Panc1 (cell line): ENCODE measurements at regions not wholly inside any gene's neighbourhood (a gene's known extent, or its start where the extent isn't known, plus 50 kb on each side); places are given as distances from the start of the nearest gene placed in this dataset.

ENCODE experiments used
- CTCF ChIP-seq: fragments of 450-650 bp; IDR thresholded peaks from 2 replicates; pipeline ENCODE4 v1.5.1; 2017; ENCODE audit warnings: mild to moderate bottlenecking
- POLR2AphosphoS5 ChIP-seq: IDR thresholded peaks from 2 replicates; pipeline ENCODE4 v1.6.1; 2012; ENCODE audit warnings: mild to moderate bottlenecking, low read depth, low read length, moderate library complexity
- SIN3A ChIP-seq: IDR thresholded peaks from 2 replicates; pipeline ENCODE4 v1.6.1; 2012; ENCODE audit warnings: low read depth, mild to moderate bottlenecking, low read length, moderate library complexity, borderline replicate concordance; ENCODE audit not compliant: insufficient read depth

GRCh38 chr1:60983701-60984061 lies 98.7 kb upstream of the NFIA start:
- TF ChIP-seq CTCF: no peak
- no peak for TF ChIP-seq SIN3A
- no peak for TF ChIP-seq POLR2AphosphoS5
